HL-60 (cell line): ENCODE measurements at regions not wholly inside any gene's neighbourhood (a gene's known extent, or its start where the extent isn't known, plus 50 kb on each side); places are given as distances from the start of the nearest gene placed in this dataset.

Source experiments
- DNase-seq, 2 experiments: peaks; one replicate each; pipeline ENCODE4 v3.0.0-alpha.2; 2010 to 2020; ENCODE audit warnings: low read depth in 1 of 2, low spot score in 1 of 2
- H3K27ac ChIP-seq: fragments of 250-450 bp; sonication (Bioruptor Pico); replicated peaks from 2 replicates; pipeline ENCODE4 v1.5.1; 2020; ENCODE audit warnings: mild to moderate bottlenecking, moderate library complexity
- H3K27me3 ChIP-seq: fragments of 250-450 bp; sonication (Bioruptor Pico); 2 replicates; pipeline ENCODE4 v1.5.1; 2021; ENCODE audit warnings: mild to moderate bottlenecking, moderate library complexity; ENCODE audit not compliant: insufficient read depth, poor library complexity, severe bottlenecking
- H3K4me3 ChIP-seq: replicated peaks from 2 replicates; pipeline ENCODE4 v1.5.1; 2011; ENCODE audit warnings: mild to moderate bottlenecking, control low read depth, low read length; ENCODE audit not compliant: insufficient read depth
- CTCF ChIP-seq: IDR thresholded peaks from one replicate; pipeline ENCODE4 v1.5.1; 2011; ENCODE audit warnings: low read length, control low read depth, inconsistent platforms; ENCODE audit not compliant: insufficient read depth
- GABPA ChIP-seq: IDR thresholded peaks from 2 replicates; pipeline ENCODE4 v1.6.1; 2012; ENCODE audit warnings: low read depth
- POLR2AphosphoS5 ChIP-seq: IDR thresholded peaks from 2 replicates; pipeline ENCODE4 v1.6.1; 2012; ENCODE audit warnings: low read depth
- REST ChIP-seq: IDR thresholded peaks from 2 replicates; pipeline ENCODE4 v1.6.1; 2012; ENCODE audit warnings: low read depth; ENCODE audit not compliant: insufficient replicate concordance
- SPI1 ChIP-seq: IDR thresholded peaks from 2 replicates; pipeline ENCODE4 v1.6.1; 2012; ENCODE audit warnings: low read depth, mild to moderate bottlenecking, borderline replicate concordance

DNA sequence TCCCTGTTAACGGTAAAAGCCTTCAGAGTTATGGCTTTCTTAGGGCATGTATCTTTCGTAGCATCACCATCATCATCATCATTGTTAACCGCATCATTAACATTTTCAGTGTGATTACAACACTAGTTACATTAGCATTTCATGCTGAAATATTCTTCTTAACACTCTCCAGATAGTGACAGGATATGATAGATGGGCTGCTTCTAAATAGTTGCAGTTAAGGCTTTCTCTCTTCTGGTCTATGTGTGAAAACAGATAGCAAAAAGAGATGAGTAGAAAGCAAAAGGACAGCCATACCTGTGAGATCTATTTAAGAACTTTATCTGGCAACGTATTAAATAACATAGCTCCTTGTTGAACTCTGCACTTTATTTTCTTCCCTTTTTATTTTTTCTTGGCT lies 1069.8 kb downstream of the ADGRL3 start:
- TF ChIP-seq SPI1, result no peak
- no peak for TF ChIP-seq REST
- TF ChIP-seq CTCF, result no peak
- TF ChIP-seq GABPA, result no peak
- TF ChIP-seq POLR2AphosphoS5, result no peak
- no peak overlapping the region for H3K4me3 ChIP-seq
- H3K27me3 ChIP-seq, result no peaks in the 10 kb centered on the region
- DNase-seq, result no peak
- H3K27ac ChIP-seq, result no peak overlapping the region

DNA sequence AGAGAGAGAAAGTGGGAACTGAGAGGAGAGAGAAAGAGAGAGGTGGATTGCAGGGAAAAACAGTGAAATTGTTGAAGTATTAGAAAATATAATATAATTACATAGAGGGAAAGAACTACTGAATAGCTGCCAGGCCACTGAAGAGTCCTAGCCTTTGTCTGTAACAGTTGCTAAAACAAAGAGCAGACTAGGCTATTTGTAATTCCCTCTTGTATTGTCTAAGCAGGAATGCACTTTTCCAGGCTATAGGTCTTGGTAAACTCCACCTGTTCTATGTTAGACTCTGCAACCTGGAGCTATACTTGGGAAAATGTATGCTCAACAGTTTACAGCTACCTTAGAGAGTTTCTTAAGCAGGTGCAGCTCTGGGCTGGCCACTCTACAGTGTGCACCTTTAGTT lies 1063.3 kb downstream of the ADGRL3 start:
- TF ChIP-seq GABPA (no peak), POLR2AphosphoS5 (no peak), SPI1 (no peak), CTCF (no peak)
- Histone ChIP-seq H3K27me3 (no peaks in the 10 kb centered on the region), H3K27ac (no peak overlapping the region), H3K4me3 (no peak overlapping the region)
- DNase-seq, result no peak

DNA sequence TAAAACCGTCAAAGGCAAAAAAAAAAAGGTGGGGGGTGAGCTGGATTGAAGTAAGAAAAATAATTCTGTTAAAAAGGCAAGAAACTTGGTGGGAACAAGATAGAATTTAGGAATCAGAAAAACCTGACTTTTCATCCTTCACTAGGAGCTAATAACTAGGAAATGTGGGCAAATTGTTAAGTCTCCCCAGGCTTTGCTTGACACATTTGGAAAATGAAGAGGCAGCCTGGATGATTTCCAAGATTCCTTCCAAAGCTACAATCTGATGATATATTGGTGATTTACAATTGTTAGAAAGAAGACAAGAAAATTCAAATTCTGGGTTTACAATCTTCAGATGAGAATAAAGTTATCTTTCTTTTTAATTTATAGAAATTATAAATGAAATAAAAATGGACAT lies 1062.5 kb downstream of the ADGRL3 start:
- H3K27ac ChIP-seq, result no peak overlapping the region
- no peak for TF ChIP-seq CTCF
- no peak for TF ChIP-seq REST
- TF ChIP-seq GABPA, result no peak
- TF ChIP-seq SPI1, result no peak
- no peak for TF ChIP-seq POLR2AphosphoS5
- no peak overlapping the region for H3K4me3 ChIP-seq
- no peaks in the 10 kb centered on the region for H3K27me3 ChIP-seq
- no peak for DNase-seq

- Histone ChIP-seq H3K27me3 (no peaks in the 10 kb centered on the region), H3K4me3 (no peak overlapping the region), H3K27ac (no peak overlapping the region)
- no peak for DNase-seq
- TF ChIP-seq SPI1 (no peak), GABPA (no peak), CTCF (no peak), POLR2AphosphoS5 (no peak), REST (no peak)
Observed at GRCh38 chr4:62260254-62260653, 1060.1 kb downstream of the ADGRL3 start.
